ENCODE measurements at regions not wholly inside any gene's neighbourhood (a gene's known extent, or its start where the extent isn't known, plus 50 kb on each side); places are given as distances from the start of the nearest gene placed in this dataset.
"Not testable (repeated sequence)": the region's sequence is repeated elsewhere in the genome, so short reads cannot be mapped to it uniquely, and the experiment has no call there.

DNA sequence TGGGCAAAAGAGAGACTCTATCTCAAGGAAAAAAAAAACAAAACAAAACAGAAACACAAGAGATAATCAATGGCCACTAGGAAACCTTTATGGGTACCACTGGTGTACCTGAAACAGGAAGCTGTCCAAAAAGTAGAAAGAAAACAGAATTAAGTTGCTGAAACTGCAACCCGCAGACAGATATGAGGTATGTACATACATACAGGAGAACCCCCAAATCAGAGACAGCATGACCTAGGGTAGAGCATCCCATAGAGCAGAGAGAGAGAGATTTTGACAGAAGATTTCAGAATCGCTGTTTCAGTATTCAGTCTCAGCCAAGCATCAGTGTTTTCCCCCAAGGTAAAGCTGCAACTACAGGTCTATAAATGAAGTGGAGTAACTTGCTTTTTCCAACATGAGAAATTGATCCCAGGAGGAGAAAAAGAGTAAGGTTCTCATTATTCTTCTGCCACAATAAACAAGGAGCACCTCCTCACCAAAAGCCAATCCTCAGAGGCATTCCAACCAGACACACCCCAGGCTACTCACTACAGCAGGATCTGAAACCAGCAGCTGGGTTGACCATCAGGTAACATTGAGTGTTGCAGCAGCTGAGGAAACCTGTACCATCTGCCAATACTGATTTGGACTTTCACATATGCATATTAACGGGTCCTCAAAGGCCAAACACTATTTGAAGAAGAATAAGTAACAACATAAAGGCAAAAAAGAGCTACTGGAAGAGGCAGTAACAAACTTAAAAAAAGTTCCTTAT is 630.0 kb downstream of the TAF11L14 start:
- Mint-ChIP-seq H3K27ac (no peak overlapping the region), H3K4me1 (ENCODE audit: low read depth) (no peaks in the 10 kb centered on the region), H3K9me3 (peaks cover 10% of the 10 kb centered on the region), H3K4me3 (no peak overlapping the region), H3K36me3 (ENCODE audit: low read depth) (no peaks in the 10 kb centered on the region), H3K27me3 (no peaks in the 10 kb centered on the region)
- no peak for DNase-seq

DNA sequence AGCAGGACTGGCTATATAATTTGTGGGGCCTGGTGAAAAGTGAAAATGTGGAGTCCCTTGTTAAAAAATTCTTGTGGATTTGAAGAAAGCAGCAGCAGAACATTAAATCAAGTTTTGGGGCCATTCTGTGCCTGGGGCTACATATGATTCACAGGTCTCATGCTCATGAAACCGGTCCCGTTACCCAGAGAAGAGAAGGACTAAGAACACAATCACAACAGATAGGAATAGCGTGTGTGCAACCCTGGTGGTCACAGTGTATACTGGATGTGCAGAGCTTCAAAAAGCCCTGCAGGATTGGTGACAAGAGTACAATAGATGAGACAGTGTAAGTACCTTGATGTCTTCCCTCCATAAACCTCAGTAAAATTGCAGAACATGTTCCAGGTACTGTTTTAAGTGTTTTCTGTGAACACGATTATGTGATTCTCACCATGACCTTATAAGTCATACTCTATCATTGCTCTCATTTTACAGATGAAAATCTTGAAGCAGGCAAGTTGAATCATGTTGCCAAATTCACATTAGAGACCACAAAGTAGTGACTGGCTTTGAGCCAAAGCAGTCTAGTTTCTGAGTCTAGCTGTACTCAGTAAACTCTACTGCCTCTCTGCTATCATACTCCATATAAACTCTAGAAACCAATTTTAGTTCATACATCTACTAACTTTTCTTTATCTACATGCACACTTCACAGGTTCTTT is 636.5 kb downstream of the TAF11L14 start:
- Mint-ChIP-seq H3K27ac (no peak overlapping the region), H3K9me3 (peaks cover 18% of the 10 kb centered on the region), H3K36me3 (ENCODE audit: low read depth) (no peaks in the 10 kb centered on the region), H3K4me3 (no peak overlapping the region), H3K27me3 (no peaks in the 10 kb centered on the region), H3K4me1 (ENCODE audit: low read depth) (no peaks in the 10 kb centered on the region)
- DNase-seq = no peak

DNA sequence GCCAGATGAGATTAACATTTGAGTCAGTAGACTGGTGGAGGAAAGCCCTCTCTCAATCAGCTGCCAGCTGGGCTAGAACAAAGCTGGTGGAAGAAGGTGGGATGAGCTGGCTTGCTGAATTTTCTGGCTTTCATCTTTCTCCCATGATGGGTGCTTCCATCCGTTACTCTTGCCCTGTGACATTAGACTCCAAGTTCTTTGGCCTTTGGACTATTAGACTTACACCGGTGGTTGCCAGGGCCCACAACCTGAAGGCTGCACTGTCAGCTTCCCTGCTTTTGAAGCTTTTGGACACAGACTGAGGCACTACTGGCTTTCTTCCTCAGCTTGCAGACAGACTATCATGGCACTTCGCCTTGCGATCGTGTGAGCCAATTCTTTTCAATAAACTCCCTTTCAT is 642.7 kb downstream of the TAF11L14 start:
- H3K4me3 Mint-ChIP-seq = no peak overlapping the region
- H3K27ac Mint-ChIP-seq = no peak overlapping the region
- no peak for DNase-seq
- H3K27me3 Mint-ChIP-seq = no peaks in the 10 kb centered on the region
- H3K36me3 Mint-ChIP-seq (ENCODE audit: low read depth) = no peaks in the 10 kb centered on the region
- H3K4me1 Mint-ChIP-seq (ENCODE audit: low read depth) = no peaks in the 10 kb centered on the region
- peaks cover 6% of the 10 kb centered on the region for H3K9me3 Mint-ChIP-seq

DNA sequence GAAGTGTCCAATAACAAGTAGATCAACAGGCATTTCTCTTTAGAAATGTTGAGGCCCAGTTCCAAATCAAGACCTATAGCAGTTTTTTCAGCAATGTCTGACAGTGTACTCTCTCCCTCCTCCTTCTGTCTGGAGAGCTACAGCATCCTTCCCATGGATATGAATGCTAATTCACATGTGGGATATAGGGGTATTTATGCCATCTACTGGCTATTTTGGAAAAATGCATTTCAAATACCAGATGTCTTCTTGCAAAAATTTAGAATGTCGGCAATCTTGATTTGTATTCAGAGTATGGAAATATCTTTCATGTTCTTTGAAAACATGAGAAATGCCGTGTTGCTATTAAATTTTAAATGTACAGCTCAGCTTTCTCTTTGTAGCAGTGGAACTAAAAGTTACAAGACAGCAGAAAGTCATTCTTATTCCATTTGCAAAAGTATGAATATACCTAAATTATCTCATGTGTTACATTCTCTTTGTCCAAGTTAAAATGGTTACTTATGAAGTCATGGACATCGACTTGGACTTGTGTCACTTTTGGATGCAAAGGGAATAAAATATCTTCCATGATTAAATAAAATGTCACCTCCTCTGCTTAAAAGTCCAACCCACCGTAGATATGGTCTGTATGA is 647.8 kb downstream of the TAF11L14 start:
- DNase-seq = no peak
- H3K4me1 Mint-ChIP-seq (ENCODE audit: low read depth) = no peaks in the 10 kb centered on the region
- H3K4me3 Mint-ChIP-seq = no peak overlapping the region
- H3K9me3 Mint-ChIP-seq = peaks cover 7% of the 10 kb centered on the region
- no peaks in the 10 kb centered on the region for H3K36me3 Mint-ChIP-seq (ENCODE audit: low read depth)
- H3K27me3 Mint-ChIP-seq = no peaks in the 10 kb centered on the region
- H3K27ac Mint-ChIP-seq = no peak overlapping the region

DNA sequence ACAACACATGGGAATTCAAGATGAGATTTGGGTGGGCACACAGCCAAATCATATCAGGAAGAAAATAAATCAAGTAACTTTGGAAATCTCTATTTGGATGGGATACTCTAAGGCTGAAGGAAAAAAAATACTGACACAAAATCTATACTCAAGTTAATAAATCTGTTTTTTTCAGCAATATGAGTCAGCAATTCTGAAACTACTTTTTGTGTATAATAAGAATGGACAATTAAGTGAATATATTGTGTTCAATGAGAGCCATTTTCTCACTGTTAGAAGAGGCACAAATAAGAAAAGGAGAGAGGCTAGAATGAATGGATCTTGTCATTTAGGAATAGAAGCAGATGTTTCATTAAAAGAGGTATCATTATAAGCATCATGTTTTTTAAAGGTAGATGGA is 651.0 kb downstream of the TAF11L14 start:
- H3K4me3 Mint-ChIP-seq = no peak overlapping the region
- H3K9me3 Mint-ChIP-seq = peaks cover 7% of the 10 kb centered on the region
- no peak overlapping the region for H3K27ac Mint-ChIP-seq
- DNase-seq = no peak
- H3K4me1 Mint-ChIP-seq (ENCODE audit: low read depth) = no peaks in the 10 kb centered on the region
- no peaks in the 10 kb centered on the region for H3K27me3 Mint-ChIP-seq
- no peaks in the 10 kb centered on the region for H3K36me3 Mint-ChIP-seq (ENCODE audit: low read depth)

DNA sequence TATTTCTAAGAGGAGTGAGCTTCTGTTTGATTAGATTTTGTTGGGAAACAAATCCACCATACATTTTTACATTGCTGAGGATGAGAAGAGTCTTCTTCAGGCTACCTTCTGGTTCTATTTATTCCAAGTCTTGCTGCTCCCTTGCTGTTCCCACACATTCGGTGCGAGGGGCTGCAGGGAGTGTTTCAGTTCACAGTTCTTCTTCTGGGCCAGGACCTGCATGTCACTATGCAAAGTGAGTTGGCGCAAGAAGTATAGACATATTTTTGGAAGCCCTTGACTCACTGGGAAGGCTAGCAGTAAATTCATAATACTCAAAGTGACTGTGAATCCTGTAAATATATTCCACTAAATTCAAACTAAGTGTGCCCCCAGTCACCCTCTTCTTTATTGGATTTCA is 657.9 kb downstream of the TAF11L14 start:
- Mint-ChIP-seq H3K4me3 (no peak overlapping the region), H3K27me3 (no peaks in the 10 kb centered on the region), H3K4me1 (ENCODE audit: low read depth) (no peaks in the 10 kb centered on the region), H3K27ac (no peak overlapping the region), H3K36me3 (ENCODE audit: low read depth) (no peaks in the 10 kb centered on the region), H3K9me3 (peaks cover 3% of the 10 kb centered on the region)
- DNase-seq = no peak

DNA sequence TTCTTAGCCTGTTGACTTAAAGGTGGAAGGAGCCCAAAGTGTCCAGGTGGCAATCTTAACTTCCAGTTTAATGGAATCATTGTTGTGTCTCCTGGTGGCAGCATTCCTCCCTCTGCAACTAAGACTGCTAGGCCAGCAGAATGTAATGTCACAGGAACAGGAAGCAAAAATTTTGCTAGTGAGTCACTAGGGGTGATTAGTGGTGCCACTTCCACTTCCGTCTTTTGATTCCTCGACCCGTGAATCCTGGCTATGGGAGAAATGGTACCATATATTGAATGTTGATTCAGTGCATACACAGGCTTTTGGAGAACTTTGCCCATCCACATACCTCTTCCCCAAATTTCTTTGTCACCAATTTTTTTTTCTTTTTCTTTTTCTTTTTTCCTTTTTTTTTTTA is 661.4 kb downstream of the TAF11L14 start:
- H3K4me3 Mint-ChIP-seq; H3K9me3 Mint-ChIP-seq; DNase-seq; H3K27ac Mint-ChIP-seq; H3K27me3 Mint-ChIP-seq; H3K4me1 Mint-ChIP-seq (ENCODE audit: low read depth); H3K36me3 Mint-ChIP-seq (ENCODE audit: low read depth): not testable (repeated sequence)

DNA sequence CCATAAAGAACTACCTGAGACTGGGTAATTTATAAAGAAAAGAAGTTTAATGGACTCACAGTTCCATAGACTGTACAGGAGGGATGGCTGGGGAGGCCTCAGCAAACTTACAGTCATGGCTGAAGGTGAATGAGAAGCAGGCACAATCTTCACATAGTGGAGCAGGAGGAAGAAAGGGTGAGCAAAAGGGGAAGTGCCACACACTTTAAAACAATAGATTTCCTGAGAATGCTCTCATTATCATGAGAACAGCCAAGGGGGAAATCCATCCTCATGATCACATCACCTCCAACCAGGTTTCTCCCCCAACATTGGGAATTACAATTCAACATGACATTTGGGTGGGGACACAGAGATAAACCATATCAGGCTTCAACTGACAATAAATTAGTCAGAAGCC is 664.9 kb downstream of the TAF11L14 start:
- DNase-seq = no peak
- no peaks in the 10 kb centered on the region for H3K36me3 Mint-ChIP-seq (ENCODE audit: low read depth)
- H3K4me1 Mint-ChIP-seq (ENCODE audit: low read depth) = no peaks in the 10 kb centered on the region
- H3K9me3 Mint-ChIP-seq = peaks cover 8% of the 10 kb centered on the region
- H3K27me3 Mint-ChIP-seq = no peaks in the 10 kb centered on the region
- no peak overlapping the region for H3K27ac Mint-ChIP-seq
- no peak overlapping the region for H3K4me3 Mint-ChIP-seq

DNA sequence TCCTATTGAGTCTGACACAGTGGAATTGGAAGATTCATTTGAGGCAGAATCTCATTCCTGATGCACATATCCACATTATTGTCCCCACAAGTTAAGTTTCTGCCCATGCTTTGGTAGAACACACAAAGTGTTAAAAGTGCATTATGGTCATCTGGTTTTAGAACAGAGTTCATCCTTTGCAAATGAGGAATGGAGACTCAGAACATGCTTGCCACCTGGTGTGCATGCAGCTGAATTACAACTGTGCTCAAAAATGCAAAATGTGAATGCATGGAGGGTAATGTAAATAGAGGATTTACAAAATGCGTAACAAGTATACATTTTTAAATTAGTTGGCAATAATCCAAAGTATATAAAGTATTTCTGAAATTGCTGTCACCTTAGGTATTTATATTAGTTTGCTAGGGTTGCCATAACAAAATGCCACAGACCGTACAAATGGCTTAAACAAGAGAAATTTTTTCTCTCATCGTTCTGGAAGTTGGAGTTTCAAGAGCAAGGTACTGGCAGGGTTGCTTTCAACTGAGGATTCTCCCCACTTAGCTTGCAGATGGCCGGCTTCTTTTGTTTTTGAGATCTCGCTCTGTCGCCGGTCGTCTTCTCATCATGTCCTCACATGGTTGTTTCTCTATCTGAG is 671.1 kb downstream of the TAF11L14 start:
- Mint-ChIP-seq H3K4me3 (no peak overlapping the region), H3K4me1 (ENCODE audit: low read depth) (no peaks in the 10 kb centered on the region), H3K9me3 (peaks cover 6% of the 10 kb centered on the region), H3K27ac (no peak overlapping the region), H3K36me3 (ENCODE audit: low read depth) (no peaks in the 10 kb centered on the region), H3K27me3 (no peaks in the 10 kb centered on the region)
- no peak for DNase-seq

DNA sequence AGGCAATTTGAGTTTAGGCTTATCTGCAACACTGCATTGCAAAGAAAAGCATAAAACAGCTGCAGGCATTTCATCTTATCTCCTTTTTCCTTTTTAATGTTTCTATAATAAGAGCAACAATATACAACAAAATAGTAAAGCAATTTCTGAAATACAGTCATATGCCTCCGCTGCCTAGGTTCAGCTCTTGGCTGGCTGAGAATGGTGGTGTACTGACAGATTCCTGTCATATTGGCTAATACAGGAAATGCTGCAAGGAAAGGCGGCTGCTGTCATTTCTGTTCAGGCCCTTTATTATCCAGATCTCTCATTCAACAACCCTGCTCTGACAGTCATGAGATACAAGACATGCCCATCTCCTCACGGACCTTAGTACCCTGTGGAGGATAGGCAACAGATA is 677.0 kb downstream of the TAF11L14 start:
- no peaks in the 10 kb centered on the region for H3K36me3 Mint-ChIP-seq (ENCODE audit: low read depth)
- no peaks in the 10 kb centered on the region for H3K9me3 Mint-ChIP-seq
- H3K4me1 Mint-ChIP-seq (ENCODE audit: low read depth) = no peaks in the 10 kb centered on the region
- no peaks in the 10 kb centered on the region for H3K27me3 Mint-ChIP-seq
- H3K4me3 Mint-ChIP-seq = no peak overlapping the region
- DNase-seq = no peak
- H3K27ac Mint-ChIP-seq = no peak overlapping the region

DNA sequence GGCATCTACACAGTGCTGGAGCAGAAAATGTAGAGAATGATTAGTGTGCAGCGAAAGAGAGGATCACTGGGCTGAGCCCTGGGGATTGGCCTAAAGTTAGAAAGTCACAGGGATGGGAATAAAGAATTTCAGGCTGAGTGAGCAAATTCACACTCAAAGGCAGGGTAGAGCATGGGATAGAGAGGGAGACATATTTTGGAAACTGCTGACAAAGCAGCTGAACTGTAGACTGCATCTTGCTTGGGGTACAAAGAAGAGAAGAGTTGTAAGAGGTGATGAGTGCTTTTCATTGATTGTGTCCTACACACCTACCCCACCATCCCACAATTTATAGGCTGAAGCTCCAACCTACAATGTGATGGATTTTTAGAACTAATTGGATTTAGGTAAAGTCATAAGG is 677.8 kb downstream of the TAF11L14 start:
- Mint-ChIP-seq H3K4me1 (ENCODE audit: low read depth) (no peaks in the 10 kb centered on the region), H3K27me3 (no peaks in the 10 kb centered on the region), H3K36me3 (ENCODE audit: low read depth) (no peaks in the 10 kb centered on the region), H3K9me3 (no peaks in the 10 kb centered on the region), H3K27ac (no peak overlapping the region), H3K4me3 (no peak overlapping the region)
- DNase-seq = no peak

DNA sequence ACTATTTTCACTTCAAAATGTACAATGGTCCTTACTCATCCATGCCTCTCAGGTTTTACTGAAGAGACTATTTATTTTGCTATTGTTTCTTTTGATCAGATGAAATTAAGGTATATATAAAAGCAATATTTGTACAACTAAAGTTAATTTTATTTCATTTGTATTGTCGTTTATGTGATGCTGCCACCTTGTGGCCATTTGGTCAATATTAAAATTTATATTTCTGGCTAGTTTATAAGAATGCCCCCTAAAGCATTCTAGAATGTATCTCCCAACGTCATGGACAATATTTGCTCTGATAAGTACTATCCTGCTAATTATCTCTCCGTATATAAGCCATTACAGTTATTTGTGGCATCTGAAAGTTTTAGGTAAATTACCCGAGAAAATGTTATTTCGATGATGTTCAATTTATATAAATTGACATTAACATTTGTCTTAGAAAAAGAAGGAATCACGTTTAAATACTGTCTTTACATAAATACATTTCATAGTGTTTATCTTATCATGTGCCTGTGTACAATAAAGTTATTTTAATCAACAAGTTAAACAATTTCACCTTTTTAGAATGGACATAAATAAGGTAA is 680.0 kb downstream of the TAF11L14 start:
- no peak for DNase-seq
- H3K9me3 Mint-ChIP-seq = no peaks in the 10 kb centered on the region
- H3K27ac Mint-ChIP-seq = no peak overlapping the region
- H3K27me3 Mint-ChIP-seq = no peaks in the 10 kb centered on the region
- no peak overlapping the region for H3K4me3 Mint-ChIP-seq
- no peaks in the 10 kb centered on the region for H3K4me1 Mint-ChIP-seq (ENCODE audit: low read depth)
- no peaks in the 10 kb centered on the region for H3K36me3 Mint-ChIP-seq (ENCODE audit: low read depth)

DNA sequence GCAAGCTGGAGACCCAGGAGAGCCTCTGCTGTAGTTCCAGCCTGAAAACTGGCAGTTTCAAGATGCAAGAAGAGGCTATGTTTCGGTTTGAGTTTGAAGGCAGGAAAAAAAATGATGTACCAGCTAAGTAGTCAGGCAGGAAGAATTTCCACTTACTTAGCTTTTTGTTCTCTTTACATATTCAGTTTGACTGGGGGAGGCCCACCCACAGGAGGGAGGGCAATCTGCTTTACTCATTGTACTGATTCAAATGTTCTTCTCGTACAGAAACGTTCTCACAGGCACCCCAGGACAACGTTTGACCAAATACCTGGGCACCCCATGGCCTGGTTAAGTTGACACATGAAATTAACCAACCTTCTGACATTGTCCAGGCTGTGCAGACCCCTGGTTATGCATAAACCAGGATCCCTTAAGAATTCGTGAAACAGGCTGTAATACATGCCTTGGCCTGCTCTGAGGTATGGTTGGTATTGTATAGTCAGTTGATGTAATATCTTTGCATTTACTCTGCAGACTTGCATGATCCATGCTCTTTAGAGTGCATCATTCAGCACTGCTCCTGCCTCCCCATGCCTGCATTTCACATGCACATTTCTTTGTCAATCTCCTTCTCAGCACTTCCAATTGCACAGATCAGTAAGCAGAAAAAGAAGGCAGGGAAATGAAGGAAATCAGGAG is 687.1 kb downstream of the TAF11L14 start:
- Mint-ChIP-seq H3K4me1 (ENCODE audit: low read depth) (no peaks in the 10 kb centered on the region), H3K36me3 (ENCODE audit: low read depth) (no peaks in the 10 kb centered on the region), H3K9me3 (peaks cover 3% of the 10 kb centered on the region), H3K27me3 (no peaks in the 10 kb centered on the region), H3K4me3 (no peak overlapping the region), H3K27ac (no peak overlapping the region)
- no peak for DNase-seq

DNA sequence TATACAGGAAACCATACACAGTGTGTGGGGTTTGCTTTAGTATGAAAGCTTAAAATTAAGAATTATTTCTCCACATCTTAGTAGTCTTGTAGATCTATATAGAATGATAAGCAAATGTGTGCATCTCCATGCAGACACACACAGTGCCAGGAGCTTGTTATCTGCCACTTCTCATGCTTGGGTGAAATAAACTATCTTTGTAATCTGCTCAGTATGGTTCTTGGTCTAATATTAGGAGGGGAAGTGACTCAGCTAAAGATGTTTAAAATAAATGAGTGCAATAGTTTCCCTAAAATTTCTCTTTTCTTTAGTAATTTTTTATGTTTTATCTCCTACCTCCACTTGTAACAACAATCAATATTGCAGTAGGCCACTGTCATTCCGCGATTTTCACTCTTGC is 689.6 kb downstream of the TAF11L14 start:
- Mint-ChIP-seq H3K9me3 (peaks cover 3% of the 10 kb centered on the region), H3K4me3 (no peak overlapping the region)

More for the DNA sequence above, 689.6 kb downstream of the TAF11L14 start:
- Mint-ChIP-seq H3K27me3 (no peaks in the 10 kb centered on the region), H3K27ac (no peak overlapping the region), H3K4me1 (ENCODE audit: low read depth) (no peaks in the 10 kb centered on the region), H3K36me3 (ENCODE audit: low read depth) (no peaks in the 10 kb centered on the region)
- no peak for DNase-seq

Measured in activated T-cell treated with anti-CD3 and anti-CD28 coated beads, Interleukin-2, amount 50 U/mL, for 24 hours (primary cell).